Endothelial cell of umbilical vein (primary cell): ENCODE measurements at regions not wholly inside any gene's neighbourhood (a gene's known extent, or its start where the extent isn't known, plus 50 kb on each side); places are given as distances from the start of the nearest gene placed in this dataset.

Source experiments
- BruUV-seq: library from RNA; stranded (reverse); fragments of 400-500 nt; replicated peaks from 2 replicates; lab custom pipeline; 2021; lab: Mats Ljungman, UMichigan
- CTCF ChIA-PET: fragments of 300-600, 350-600 bp; sonication (Branson Sonifier 250); formaldehyde crosslinking; loops from one replicate; lab custom pipeline; 2021; ENCODE audit warnings: antibody characterized with exemption, inconsistent platforms; lab: Charles Lee
- POLR2A ChIA-PET: fragments of 300-600, 350-600 bp; sonication (Branson Sonifier 250); formaldehyde crosslinking; loops from one replicate; lab custom pipeline; 2021; ENCODE audit warnings: antibody characterized with exemption, inconsistent platforms; lab: Charles Lee
- DNase-seq: peaks from one replicate; pipeline ENCODE4 v3.0.0-alpha.2; 2011; ENCODE audit warnings: low read depth, low spot score
- FAIRE-seq: peaks from 2 replicates; lab custom pipeline; 2011; peaks lifted over from hg19 to GRCh38; lab: Jason Lieb, UNC
- H2AFZ ChIP-seq: 2 replicates; pipeline ENCODE4 v1.6.0; 2012; ENCODE audit warnings: low read depth, low read length, control low read depth, inconsistent platforms
- H3K27ac ChIP-seq: 2 replicates; pipeline ENCODE4 v1.5.1; 2011; ENCODE audit warnings: low read depth, mild to moderate bottlenecking, control low read depth, low read length, moderate library complexity; ENCODE audit not compliant: insufficient read depth
- H3K27me3 ChIP-seq, 2 experiments: 2 replicates each; pipeline versions ENCODE4 v1.6.0 to v1.6.1; 2011; ENCODE audit warnings: low read length in 2 of 2, mixed read lengths in 1 of 2; ENCODE audit not compliant: control insufficient read depth in 2 of 2, insufficient read depth in 2 of 2
- H3K36me3 ChIP-seq, 2 experiments: 2 replicates in 1 of 2; 3 replicates in 1 of 2; pipeline ENCODE4 v1.5.1; 2011; ENCODE audit warnings: low read length in 2 of 2, mild to moderate bottlenecking in 1 of 2, moderate library complexity in 1 of 2; ENCODE audit not compliant: control insufficient read depth in 2 of 2, insufficient read depth in 2 of 2; ENCODE audit errors: extremely low read depth in 1 of 2
- H3K4me1 ChIP-seq: 3 replicates; pipeline ENCODE4 v1.5.1; 2011; ENCODE audit warnings: mild to moderate bottlenecking, low read length; ENCODE audit not compliant: control insufficient read depth, insufficient read depth; ENCODE audit errors: extremely low read depth
- H3K4me2 ChIP-seq: 2 replicates; pipeline ENCODE4 v1.6.1; 2011; ENCODE audit warnings: low read length, control low read depth, mixed read lengths; ENCODE audit not compliant: insufficient read depth
- H3K4me3 ChIP-seq, 3 experiments: fragments of 200-600 bp in 1 of 3; sonication (generic), shearing (Covaris generic) in 1 of 3; replicated peaks in 1 of 3; 2 replicates each; pipeline ENCODE4 v1.5.1; 2011 to 2016; ENCODE audit warnings: control low read depth in 3 of 3, low read length in 3 of 3, mild to moderate bottlenecking in 2 of 3, inconsistent platforms in 1 of 3, low read depth in 1 of 3, moderate library complexity in 1 of 3; ENCODE audit not compliant: insufficient read depth in 1 of 3
- H3K79me2 ChIP-seq: 2 replicates; pipeline ENCODE4 v1.6.0; 2012; ENCODE audit warnings: low read length, inconsistent platforms; ENCODE audit not compliant: control insufficient read depth, insufficient read depth
- H3K9ac ChIP-seq: replicated peaks from 2 replicates; pipeline ENCODE3; 2011; ENCODE audit warnings: low read length, control low read depth; ENCODE audit not compliant: insufficient read depth; ENCODE audit errors: extremely low read depth
- H3K9me1 ChIP-seq: replicated peaks from 3 replicates; pipeline ENCODE4 v1.6.0; 2011; ENCODE audit warnings: mild to moderate bottlenecking, low read length; ENCODE audit not compliant: control insufficient read depth, insufficient read depth; ENCODE audit errors: extremely low read depth
- H3K9me3 ChIP-seq: replicated peaks from 2 replicates; pipeline ENCODE4 v1.5.1; 2012; ENCODE audit warnings: low read length, inconsistent platforms; ENCODE audit not compliant: control insufficient read depth, insufficient read depth
- H4K20me1 ChIP-seq: replicated peaks from 2 replicates; pipeline ENCODE3; 2011; ENCODE audit warnings: mild to moderate bottlenecking, low read length; ENCODE audit not compliant: control insufficient read depth, insufficient read depth; ENCODE audit errors: extremely low read depth
- EZH2 ChIP-seq: IDR thresholded peaks from 2 replicates; pipeline ENCODE4 v1.6.1; 2012; ENCODE audit warnings: borderline replicate concordance, low read depth, mild to moderate bottlenecking, moderate library complexity, low read length, inconsistent platforms; ENCODE audit not compliant: severe bottlenecking
- FOS ChIP-seq: IDR thresholded peaks from 2 replicates; pipeline ENCODE4 v1.6.1; 2011; ENCODE audit warnings: mild to moderate bottlenecking, low read length, moderate library complexity, borderline replicate concordance; ENCODE audit not compliant: insufficient read depth
- GATA2 ChIP-seq: IDR thresholded peaks from 2 replicates; pipeline ENCODE4 v1.7.0; 2011; ENCODE audit warnings: low read depth, mild to moderate bottlenecking, moderate library complexity, mixed read lengths, low read length; ENCODE audit not compliant: insufficient read length, insufficient read depth
- JUN ChIP-seq: IDR thresholded peaks from 2 replicates; pipeline ENCODE4 v1.6.1; 2011; ENCODE audit warnings: borderline replicate concordance, low read depth; ENCODE audit not compliant: insufficient read length, insufficient read depth
- MYC ChIP-seq: IDR thresholded peaks from one replicate; pipeline ENCODE4 v1.6.1; 2011; ENCODE audit warnings: mild to moderate bottlenecking, low read depth, low read length
- POLR2A ChIP-seq: IDR thresholded peaks from 2 replicates; pipeline ENCODE4 v1.6.1; 2012; ENCODE audit warnings: low read depth, mild to moderate bottlenecking, control low read depth, low read length
- POLR2AphosphoS5 ChIP-seq: IDR thresholded peaks from 2 replicates; pipeline ENCODE4 v1.6.1; 2012; ENCODE audit warnings: low read depth, mild to moderate bottlenecking, control low read depth, low read length, moderate library complexity; ENCODE audit not compliant: insufficient read depth
- dilution Hi-C: fragments of 300-500 bp; cut with MboI; formaldehyde crosslinking; loops from one replicate; pipeline ENCODE4 v1.15.0; 2019; ENCODE audit warnings: low sequenced_read_pairs; ENCODE audit not compliant: extremely low pct_ligation_motif_present
- intact Hi-C: fragments of 100-400 bp; cut with micrococcal nuclease; formaldehyde crosslinking; loops from one replicate; pipeline ENCODE4 v1.10.0; 2022
- TF ChIP-seq, protein P1 (sequence below), 2 donors: IDR thresholded peaks; 1 replicate in 1 of 2; 2 replicates in 1 of 2; pipeline ENCODE4 v1.5.1; 2011; ENCODE audit warnings: low read length in 2 of 2, mild to moderate bottlenecking in 2 of 2, moderate library complexity in 2 of 2, control low read depth in 1 of 2, inconsistent platforms in 1 of 2, low read depth in 1 of 2; ENCODE audit not compliant: insufficient read depth in 1 of 2; ENCODE audit errors: extremely low read depth in 1 of 2
- TF ChIP-seq, protein P2 (sequence below): IDR thresholded peaks from 2 replicates; pipeline ENCODE4 v1.6.1; 2011; ENCODE audit not compliant: insufficient read depth, insufficient read length

DNA sequence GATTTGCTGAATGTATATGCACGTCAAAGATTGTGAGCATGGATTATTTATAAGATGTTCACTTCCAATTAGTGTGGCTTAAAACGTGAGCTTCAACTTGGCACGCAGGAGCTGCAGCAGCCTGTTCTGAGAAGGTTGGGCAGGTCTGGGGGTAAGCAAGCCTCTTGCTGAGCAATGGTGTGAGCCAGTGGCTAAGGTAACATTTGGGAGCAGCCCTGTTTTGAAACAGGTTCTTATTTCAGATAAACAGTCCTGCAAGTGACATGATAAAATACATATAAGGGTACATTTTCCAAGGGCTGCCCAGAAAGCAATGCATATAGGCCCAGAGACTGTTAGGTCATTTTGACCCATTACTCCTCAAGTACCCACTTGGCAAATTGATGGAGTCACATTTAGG, 415.3 kb downstream of the ZNF521 start:
- intact Hi-C loops = no loop called here
- H3K4me1 ChIP-seq = peaks cover 2% of the 10 kb centered on the region
- no peak overlapping the region for H3K4me2 ChIP-seq
- FAIRE-seq (no peak), DNase-seq (no peak)
- H3K4me3 ChIP-seq = no peak overlapping the region
- no peaks in the 10 kb centered on the region for H3K36me3 ChIP-seq
- H3K9ac ChIP-seq = no peak overlapping the region
- no peak overlapping the region for H3K27ac ChIP-seq
- H4K20me1 ChIP-seq = no peaks in the 10 kb centered on the region
- TF ChIP-seq POLR2AphosphoS5 (no peak), GATA2 (no peak), EZH2 (no peak), MYC (no peak), JUN (no peak), FOS (no peak), POLR2A (no peak)
- TF ChIP-seq, protein P1, sequence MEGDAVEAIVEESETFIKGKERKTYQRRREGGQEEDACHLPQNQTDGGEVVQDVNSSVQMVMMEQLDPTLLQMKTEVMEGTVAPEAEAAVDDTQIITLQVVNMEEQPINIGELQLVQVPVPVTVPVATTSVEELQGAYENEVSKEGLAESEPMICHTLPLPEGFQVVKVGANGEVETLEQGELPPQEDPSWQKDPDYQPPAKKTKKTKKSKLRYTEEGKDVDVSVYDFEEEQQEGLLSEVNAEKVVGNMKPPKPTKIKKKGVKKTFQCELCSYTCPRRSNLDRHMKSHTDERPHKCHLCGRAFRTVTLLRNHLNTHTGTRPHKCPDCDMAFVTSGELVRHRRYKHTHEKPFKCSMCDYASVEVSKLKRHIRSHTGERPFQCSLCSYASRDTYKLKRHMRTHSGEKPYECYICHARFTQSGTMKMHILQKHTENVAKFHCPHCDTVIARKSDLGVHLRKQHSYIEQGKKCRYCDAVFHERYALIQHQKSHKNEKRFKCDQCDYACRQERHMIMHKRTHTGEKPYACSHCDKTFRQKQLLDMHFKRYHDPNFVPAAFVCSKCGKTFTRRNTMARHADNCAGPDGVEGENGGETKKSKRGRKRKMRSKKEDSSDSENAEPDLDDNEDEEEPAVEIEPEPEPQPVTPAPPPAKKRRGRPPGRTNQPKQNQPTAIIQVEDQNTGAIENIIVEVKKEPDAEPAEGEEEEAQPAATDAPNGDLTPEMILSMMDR (IDR thresholded peaks at IDR 0.05; ENCODE audit: extremely low read depth in 1 of 2, insufficient read depth in 1 of 2, low read depth in 1 of 2, low read length in 2 of 2) = no peak
- TF ChIP-seq, protein P2, sequence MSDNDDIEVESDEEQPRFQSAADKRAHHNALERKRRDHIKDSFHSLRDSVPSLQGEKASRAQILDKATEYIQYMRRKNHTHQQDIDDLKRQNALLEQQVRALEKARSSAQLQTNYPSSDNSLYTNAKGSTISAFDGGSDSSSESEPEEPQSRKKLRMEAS = no peak
- H3K27me3 ChIP-seq = no peaks in the 10 kb centered on the region
- ChIA-PET CTCF (no interaction called here), POLR2A (no interaction called here)
- no peaks in the 10 kb centered on the region for H3K79me2 ChIP-seq
- BruUV-seq = no TSS peak
- no peaks in the 10 kb centered on the region for H3K9me1 ChIP-seq
- dilution Hi-C loops = no loop called here
- H2AFZ ChIP-seq = no peak overlapping the region
- H3K9me3 ChIP-seq = no peaks in the 10 kb centered on the region
